NCI-H2227 (cell line): ENCODE measurements at regions not wholly inside any gene's neighbourhood (a gene's known extent, or its start where the extent isn't known, plus 50 kb on each side); places are given as distances from the start of the nearest gene placed in this dataset.
"Not testable (repeated sequence)": the region's sequence is repeated elsewhere in the genome, so short reads cannot be mapped to it uniquely, and the experiment has no call there.

Source experiments
- DNase-seq: peaks from one replicate; lab custom pipeline; 2025; ENCODE audit not compliant: unreplicated experiment; lab: John Stamatoyannopoulos, UW

DNA sequence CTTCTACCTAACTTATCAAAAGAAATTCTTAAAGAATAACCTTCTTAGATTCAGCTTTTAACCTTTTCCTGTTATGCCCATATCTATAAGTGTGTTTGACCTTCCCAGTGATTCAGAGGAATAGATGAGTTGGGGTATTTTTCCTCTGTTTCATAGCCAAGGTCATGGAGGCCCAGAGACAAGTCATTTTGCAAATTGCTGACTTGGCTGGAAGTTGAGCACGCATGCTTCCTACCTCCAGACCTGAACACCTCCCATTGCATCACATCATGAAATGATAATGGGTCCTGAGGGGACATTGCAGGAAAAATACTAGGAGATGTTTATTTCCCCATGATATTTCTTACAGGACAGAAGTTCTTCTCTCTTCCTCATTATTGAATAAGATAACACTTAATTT is 158.6 kb upstream of the LMCD1 start:
- DNase-seq: no peak

DNA sequence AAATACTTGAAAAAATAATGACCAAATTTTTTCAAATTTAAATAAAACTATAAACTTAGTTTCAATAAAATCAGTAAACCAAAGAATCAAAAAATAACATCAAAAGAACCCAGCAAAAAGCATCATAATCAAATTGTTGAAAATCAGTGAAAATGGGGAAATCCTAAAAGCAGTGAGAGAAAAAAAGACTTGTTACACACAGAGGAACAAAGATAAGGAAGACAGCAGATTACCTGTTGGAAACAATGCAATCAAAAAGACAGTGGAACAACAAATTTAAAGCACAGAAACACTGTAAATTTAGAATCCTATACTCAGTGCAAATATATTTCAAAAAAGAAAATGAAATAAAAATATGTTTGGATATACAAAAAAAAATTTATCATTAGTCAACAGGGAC is 156.2 kb upstream of the LMCD1 start:
- DNase-seq: no peak

DNA sequence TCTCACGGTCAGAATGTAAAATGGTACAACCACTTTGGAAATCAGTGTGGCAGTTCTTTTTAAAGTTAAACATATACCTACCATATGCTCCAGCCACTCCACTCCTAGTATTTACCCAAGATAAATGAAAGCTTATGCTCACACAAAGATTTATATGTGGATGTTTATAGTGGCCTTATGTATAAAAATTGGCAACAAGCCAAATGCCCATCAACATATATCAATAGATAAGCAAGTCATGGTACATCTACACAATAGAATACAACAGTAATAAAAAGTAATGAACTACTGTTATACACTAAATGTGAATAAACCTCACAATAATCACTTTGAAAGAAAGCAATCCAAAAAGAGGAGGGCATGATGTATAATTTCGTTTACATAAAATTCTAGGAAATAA is 153.5 kb upstream of the LMCD1 start:
- no peak for DNase-seq

DNA sequence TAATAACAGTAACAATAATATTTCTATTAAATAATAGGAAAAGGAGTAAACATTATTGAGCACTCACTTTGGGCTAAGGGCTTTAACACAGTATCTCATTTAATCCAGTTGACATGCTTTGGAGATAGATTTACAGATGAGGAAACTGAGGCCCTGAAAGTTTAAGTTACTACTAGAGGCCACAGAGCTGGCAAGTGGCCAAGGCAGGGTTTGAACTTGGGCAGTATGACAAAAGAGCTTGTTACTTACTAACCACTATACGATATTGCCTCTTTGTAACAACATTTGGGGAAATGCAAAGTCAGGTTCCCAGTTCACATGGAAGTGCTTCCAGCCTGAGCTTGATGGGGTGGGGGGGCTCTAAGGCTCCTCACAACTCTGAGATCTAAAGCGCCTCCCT is 149.1 kb upstream of the LMCD1 start:
- no peak for DNase-seq

DNA sequence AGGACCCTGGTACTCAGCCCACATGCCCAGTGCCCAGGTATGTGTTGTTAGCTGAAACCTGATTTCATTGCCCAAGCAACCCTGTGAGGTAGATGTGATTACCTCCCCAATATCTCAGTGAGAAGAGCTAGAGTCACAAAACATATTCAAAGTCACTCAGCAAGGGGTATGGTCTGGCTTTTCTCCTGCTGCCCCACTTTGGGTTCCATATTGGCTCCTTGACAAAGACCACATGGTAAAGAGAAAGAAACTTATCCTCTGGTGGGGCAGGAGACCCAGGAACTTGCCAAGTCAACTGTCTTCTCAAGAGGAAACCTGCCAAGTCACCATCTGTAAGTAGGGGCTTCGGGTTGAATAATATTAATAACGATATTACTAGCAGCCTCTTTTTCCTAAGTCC is 148.3 kb upstream of the LMCD1 start:
- DNase-seq: no peak

DNA sequence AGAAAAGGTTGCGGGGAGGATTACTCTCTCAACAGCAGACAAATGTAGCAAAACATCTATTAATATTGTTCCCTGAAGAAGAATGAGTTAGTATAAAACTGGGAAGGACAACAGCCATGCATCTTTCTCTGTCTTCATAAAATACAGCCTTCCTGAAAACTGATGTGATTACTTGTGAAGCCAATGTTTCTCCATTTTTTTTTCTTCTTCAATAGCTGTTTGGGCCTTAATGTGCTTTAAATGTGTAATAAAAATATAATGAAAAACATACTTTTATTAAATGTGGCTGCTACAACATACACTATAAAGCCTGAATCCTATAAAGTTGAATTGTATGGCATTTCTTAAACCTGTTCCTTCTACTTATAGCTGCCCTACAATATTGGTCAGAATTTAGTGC is 146.3 kb upstream of the LMCD1 start:
- DNase-seq: no peak

DNA sequence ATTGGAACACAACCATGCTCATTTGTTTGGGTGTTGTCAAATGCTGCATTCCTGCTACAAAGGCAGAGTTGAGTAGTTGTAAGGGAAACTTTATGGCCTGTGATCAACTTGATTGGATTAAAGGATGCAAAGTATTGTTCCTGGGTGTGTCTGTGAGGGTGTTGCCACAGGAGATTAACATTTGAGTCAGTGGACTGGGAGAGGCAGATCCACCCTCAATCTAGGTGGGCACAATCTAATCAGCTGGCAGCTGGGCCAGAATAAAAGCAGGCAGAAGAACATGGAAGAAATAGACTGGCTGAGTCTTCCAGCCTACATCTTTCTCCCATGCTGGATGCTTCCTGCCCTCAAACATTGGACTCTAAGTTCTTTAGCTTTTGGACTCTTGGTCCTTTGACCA is 145.6 kb upstream of the LMCD1 start:
- not testable (repeated sequence) for DNase-seq

DNA sequence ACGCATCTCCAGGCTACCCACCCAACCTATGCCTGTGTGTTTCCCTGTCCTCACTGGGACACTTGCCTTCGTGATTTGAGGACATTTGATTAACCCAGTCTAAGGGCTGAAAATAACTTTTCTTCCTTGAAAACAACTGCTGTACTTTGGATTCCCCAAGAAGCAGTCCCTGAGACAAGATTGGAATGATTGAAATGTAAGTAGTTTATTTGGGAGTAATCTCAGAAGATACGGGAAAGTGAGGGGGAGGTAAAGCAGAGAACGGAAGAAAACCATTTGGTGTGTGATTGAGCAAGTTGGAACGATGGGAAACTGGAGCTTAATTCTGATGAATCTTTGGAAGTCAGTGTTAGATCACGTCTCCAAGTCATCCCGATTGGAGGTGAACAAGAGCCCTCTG is 143.8 kb upstream of the LMCD1 start:
- DNase-seq: no peak

DNA sequence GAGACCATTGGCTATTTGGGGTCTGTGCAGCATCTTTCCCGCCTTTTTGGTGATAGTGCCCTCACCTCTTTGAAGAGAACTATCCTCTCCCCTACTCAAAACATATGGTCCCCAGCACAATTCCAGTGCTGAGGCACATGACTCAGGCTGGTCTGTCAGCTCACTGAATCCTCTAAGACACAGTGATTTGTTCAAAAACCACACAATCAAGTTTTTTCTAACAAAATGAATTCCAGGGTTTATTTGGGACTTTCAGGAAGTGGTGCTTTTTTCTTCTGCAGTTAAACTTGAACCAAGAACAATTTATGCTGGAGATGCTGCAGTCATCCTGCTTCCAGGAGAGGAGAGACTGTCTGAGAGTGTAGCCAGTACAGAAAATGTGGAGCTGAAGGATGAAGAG is 142.5 kb upstream of the LMCD1 start:
- DNase-seq: no peak

DNA sequence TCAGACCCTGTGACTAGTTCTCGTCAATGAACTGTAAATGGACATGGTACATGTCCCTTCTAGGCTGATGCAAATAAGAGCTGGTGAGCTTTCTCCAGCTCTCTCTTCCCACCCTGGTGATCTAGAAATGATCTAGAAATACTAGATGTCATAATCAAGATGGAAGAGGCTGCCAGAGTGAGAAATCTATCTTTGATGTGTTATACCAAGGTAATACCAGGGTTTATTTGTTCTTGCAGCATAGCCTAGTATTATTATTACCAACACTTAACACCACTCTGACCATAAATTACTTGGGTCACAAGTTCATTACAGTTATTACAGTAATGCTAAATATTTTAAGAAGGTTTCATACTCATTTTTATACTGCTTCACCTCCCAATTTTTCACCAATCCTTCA is 138.4 kb upstream of the LMCD1 start:
- no peak for DNase-seq

DNA sequence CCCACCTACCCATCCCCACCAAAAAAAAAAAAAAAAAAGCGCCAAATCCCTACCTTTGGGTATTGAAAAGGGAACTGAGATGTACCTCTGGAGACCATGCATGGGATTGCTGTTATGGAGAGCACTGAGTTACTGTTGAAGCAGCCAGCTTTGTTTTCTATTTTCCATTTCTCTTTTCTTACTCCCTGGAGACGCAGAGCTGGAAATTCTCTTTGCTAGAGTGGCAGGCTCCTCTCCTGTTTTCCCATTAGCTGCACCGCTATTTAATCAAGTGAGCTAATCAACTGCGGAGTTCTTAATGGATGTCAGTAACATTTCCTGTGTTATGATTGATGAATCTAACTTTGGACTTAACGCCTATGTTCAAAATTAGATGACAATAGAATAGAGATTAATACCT is 136.1 kb upstream of the LMCD1 start:
- DNase-seq: no peak

DNA sequence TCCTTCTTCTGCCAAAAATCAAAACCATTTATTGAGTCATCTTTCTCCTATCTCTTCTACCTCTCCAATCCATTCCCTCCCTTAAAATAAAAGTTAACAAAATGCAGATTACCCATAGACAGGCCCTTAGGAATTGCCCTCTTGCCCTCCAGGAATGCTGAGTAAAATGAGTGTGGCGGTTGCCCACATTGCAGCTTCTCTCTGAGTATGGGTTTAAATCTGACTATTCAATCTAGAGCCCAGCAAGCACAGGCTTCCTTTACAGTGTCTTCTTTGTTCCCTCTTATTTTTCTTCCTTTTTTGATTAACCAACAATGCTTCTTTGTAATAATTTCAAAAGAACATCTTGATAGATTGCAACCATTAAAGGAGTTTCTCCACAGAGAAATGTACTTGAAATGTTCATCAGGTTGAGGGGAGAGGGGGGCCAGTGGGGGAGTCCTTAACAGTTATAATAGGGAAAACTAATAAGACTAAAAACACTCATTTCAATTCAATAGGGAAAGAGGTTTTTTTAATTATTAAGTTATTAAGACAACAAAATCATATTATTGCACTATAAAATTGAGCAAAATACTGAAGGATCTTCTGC is 135.3 kb upstream of the LMCD1 start:
- DNase-seq: no peak

DNA sequence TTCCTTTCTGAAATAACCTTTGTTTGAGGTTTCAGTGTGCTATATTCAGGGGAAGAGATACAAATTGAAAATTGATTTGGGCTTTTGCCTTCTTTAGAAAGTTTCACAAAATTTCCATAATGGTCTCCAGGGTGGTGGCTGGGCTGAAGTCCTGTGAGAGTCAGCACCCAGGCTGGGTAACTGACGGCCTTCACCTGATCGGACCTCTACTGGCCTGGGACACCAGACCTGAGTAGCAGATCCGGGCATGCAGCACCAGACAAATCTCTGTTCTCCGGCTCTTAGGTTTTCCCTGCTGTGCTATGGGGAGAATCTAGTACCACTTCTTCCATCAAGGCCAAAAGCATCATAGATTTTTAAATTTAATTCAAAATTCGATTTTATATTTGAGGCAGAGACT is 133.0 kb upstream of the LMCD1 start:
- no peak for DNase-seq

DNA sequence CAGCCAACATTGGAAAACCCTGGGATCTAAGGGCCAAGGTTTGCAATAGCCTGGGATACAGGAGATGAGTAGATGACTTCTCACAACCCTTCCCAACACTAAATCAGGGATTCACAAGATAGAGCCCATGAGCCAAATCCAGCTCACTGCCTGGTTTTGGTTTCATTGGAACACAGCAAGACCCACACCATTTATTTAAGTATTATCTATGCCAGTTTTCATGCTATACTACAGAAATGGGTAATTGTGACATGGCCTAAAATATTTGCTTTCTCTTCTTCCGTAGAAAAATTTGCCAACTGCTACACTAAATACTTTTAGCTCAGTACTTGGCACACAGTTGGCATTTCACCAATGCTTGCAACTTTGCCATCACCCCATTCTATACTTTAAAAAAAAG is 132.0 kb upstream of the LMCD1 start:
- DNase-seq: no peak

DNA sequence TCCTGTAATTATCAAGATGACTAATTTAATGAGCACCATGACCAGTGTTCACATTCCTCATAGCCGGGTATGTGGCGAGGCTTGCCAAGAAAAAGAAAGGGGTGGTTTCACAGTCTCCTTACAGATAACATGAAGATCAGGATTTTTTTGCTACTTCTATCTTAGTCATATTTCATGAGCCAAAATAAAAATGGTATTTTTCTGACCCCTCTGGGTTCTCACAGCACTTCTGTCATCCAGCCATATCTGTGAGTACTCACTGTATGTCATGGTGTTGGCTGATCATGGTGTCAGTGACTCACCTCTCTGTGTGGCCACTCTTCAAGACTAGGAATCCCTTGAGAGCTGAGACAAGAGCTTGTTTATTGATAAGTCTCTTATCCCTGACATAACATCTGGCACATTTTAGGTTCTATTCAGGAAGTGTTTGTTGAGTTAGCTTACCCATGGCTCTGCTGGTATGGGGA is 130.5 kb upstream of the LMCD1 start:
- DNase-seq: no peak

DNA sequence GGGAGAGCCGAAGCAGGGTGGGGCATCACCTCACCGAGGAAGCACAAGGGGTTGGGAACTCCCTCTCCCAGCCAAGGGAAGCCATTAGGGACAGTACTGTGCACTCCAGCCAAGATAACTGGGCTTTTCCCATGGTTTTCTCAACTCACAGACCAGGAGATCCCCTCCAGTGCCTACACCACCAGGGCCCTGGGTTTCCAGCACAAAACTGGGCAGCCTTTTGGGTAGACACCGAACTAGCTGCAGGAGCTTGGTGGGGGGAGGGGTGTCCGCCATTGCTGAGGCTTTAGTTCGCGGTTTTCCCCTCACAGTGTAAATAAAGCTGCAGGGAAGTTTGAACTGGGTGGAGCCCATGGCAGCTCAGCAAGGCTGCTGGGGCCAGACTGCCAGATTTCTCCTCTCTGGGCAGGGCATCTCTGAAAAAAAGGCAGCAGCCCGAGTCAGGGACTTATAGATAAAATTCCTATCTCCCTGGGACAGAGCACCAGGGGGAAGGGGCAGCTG is 129.6 kb upstream of the LMCD1 start:
- no peak for DNase-seq

DNA sequence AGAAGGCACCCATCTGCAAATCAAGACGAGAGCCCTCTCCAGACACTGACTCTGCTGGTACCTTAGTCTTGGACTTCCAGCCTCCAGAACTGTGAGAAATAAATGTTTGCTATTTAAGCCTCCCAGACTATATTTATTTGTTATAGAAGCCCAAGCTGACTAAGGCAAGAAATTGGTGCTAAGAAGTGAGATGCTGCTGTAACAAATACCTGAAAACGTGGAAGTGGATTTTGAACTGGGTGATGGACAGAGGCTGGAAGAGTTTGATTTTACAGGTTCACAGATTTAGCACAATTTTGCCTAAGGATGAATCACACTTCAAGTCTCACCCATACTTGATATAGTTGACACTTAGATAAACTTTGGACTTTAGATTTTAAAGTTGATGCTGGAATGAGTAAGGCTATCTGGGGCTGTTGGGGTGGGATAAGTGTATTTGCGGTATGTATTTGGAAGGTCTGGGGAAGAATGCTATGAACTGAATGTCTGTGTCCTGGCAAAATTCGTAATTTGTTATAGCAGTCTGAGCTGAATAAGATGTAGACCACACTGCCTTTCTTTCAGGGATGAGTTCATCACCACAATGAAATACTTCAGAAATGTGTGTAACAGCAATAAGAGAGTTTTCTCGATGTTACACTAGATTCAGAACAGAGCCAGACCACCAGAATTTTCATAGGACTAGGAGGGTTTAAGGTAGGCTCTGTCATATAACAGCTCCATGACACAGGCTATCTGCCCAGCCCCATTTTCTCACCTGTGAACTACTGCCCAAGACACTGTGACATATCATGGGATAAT is 120.5 kb upstream of the LMCD1 start:
- no peak for DNase-seq

DNA sequence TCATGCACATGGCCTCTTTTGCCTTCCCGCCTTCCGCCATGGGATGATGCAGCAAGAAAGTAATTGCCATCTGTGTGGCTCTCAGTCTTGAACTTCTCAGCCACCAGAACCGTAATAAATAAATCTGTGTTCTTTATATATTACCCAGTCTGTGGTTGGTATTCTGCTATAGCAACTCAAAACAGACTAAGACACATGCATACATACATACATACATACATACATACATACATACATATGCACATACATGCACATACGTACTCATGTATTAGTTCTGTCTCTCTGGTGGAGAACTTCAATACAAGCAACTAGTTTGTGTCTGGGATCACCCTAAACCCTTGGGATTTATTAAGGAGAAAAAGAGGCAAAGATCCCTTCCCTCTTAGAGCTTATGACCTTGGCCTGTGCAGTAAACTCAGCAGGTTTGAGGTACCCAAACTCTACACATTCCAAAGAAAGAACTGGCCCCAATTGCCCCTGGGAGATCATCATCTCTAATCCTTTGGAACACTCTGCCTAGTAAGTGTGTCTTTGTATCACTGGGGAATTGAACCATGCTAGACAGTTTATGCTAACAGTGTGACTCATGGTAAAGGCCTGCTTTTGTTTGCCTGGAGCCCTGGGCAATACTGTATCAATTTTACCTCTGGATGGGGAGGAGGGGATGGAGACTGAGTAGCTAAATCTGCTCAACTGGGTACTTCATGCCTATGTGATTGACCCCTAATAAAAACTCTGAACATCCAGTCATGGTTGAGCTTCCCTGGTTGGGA is 115.6 kb upstream of the LMCD1 start:
- no peak for DNase-seq

DNA sequence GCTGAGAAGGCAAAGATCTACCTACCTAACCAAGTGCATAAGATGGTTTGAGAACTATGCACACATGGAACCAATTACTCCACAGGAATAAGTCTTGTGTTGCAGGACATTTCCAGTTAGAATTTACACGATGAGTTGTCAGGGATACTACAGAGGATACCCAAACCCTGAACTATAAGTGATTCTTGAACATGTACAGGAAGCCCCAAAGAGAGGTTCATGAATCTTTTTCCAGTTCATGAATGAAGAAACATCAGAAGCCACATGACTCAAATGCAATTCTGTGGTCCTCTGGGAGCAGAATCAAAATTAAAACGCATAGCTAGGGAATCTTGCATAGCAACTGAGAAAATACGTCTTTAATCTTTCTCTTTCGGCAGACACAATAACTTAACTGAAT is 114.1 kb upstream of the LMCD1 start:
- DNase-seq: no peak

DNA sequence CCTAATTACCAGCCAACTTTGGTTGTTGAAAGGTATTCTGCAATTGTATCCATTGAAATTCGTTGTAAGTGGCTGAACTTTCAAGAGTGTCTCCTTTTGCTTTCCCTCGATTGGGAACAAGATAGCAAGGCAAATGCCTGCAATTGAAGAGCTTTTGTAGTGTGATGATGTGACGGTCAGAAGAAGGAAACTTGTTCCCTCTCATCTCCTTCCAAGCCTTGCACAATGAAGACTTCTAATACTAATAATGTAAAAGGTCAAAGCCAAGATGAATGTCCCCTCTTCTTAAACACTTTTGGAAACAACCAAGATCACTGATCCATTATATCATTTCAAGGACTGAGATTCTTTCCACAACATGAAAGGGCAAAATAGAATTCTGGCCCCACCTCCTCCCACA is 101.9 kb upstream of the LMCD1 start:
- no peak for DNase-seq

DNA sequence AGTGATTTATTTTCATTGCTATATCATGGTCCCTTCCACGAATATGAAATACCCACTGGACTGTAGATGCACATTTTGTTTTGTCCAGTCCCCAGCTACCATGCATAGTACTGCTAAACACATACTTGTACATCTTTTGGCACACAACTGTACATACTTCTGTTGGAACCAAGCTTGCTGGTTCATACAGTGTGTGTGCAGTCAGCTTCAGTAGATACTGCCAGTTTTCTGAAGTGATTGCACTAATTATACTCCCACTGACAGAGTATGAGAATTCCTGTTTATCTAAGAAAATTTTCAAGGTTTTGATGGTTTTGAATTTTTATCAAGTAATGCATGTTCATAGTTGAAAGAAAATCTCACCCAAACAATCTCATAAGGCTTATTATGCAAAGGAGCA is 100.7 kb upstream of the LMCD1 start:
- DNase-seq: no peak

DNA sequence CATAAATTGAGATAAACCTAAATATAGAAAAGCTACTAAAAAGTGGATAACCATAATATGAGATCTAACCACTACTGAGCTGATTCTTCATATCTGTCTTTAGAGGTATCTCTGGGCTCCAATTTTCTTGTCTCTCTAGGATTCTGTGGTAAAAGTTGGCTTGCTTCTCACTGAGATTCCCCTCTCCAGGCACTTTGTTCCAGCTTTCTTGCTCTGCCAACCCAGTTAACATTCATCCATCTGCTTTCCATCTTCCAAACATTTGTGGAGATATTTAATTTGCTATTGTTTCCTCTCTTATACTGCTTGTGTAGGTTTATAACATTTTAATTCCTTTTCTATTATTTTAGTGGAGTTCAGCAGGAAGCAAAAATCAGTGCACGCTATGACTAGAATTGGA is 97.6 kb upstream of the LMCD1 start:
- no peak for DNase-seq
